ENCODE measurements at regions not wholly inside any gene's neighbourhood (a gene's known extent, or its start where the extent isn't known, plus 50 kb on each side); places are given as distances from the start of the nearest gene placed in this dataset.

DNA sequence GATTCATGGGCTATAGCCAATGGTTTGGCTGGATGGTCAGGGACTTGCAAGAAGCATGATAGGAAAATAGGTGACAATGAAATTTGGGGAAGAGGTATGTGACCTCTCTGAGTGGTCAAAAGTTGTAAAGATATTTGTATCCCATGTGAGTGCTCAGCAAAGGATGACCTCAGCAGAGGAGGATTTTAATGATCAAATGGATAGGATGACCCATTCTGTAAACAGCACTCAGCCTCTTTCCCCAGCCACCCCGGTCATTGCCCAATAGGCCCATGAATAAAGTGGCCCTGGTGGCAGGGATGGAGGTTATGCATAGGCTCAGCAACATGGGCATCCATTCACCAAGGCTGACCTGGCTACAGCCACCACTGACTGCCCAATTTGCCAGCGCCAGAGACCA is 138.4 kb upstream of the SPDL1 start:
- H3K36me3 ChIP-seq (ENCODE audit: insufficient read depth, low read length) = no peaks in the 10 kb centered on the region
- Mint-ChIP-seq H3K27me3 (peaks cover 0 to 7% of the 10 kb centered on the region in 2 donors), H3K36me3 (no peaks in the 10 kb centered on the region), H3K27ac (no peak overlapping the region), H3K4me3 (no peak overlapping the region), H3K4me1 (no peaks in the 10 kb centered on the region), H3K9me3 (no peaks in the 10 kb centered on the region)
- POLR2A ChIA-PET = no interaction called here
- no peaks in the 10 kb centered on the region for H3K9me3 ChIP-seq (ENCODE audit: low read length)
- CTCF ChIA-PET = no interaction called here
- no peak overlapping the region for H3K27ac ChIP-seq (ENCODE audit: low read depth, low read length)
- no peak for DNase-seq
- no peak overlapping the region for H3K4me3 ChIP-seq (ENCODE audit: low read length)
- H3K27me3 ChIP-seq (ENCODE audit: insufficient read depth, low read length, poor library complexity, severe bottlenecking) = no peaks in the 10 kb centered on the region
- no peaks in the 10 kb centered on the region for H3K4me1 ChIP-seq (ENCODE audit: insufficient read depth, low read length)

DNA sequence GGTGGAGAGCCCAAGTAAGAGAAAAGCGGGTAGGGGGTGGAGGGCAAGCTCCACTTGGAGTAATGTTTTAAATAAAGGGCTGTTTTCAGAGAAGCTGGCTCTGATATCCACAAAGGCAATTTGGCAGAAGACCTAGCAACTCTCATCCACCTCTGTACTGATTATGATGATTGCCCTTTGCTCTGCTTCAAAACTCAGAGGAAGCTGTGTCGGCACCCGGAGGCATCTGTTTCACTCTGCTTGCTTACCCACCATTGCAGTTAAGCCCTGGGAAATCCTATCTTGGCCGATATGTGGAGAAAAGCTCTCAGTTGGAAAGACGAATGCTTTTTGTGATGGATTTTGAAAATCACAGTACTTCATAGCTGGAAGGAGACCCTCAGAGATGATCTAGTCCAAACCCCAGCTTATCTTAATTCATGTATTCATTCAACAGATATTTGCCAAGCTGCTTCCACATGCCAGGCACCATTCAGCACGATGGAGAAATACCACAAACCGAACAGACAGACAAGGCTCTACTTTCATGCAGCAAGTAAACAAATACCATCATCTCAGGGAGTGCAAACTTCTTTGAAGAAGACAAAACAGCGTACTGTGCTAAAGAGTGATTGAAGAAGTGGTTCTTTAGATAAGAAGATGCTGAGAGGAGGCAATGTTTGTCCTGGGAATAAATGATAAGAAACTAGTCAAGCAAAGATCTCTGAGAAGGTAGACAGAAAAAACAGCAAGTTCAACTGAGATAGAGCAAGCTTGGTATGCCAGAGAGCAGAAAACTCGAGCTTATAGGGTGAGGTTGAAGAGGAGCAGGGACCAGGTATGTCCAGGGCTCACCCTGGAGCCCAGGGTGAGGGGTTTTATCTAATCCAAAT is 140.4 kb upstream of the SPDL1 start:
- no peak overlapping the region for H3K27ac ChIP-seq (ENCODE audit: low read depth, low read length)
- no peak for DNase-seq
- no peaks in the 10 kb centered on the region for H3K9me3 ChIP-seq (ENCODE audit: low read length)
- H3K4me3 ChIP-seq (ENCODE audit: low read length) = no peak overlapping the region
- ChIA-PET CTCF (no interaction called here), POLR2A (no interaction called here)
- H3K36me3 ChIP-seq (ENCODE audit: insufficient read depth, low read length) = no peaks in the 10 kb centered on the region
- no peaks in the 10 kb centered on the region for H3K36me3 Mint-ChIP-seq
- H3K9me3 Mint-ChIP-seq = no peaks in the 10 kb centered on the region
- H3K4me3 Mint-ChIP-seq = no peak overlapping the region
- H3K4me1 ChIP-seq (ENCODE audit: insufficient read depth, low read length) = no peaks in the 10 kb centered on the region
- H3K27me3 ChIP-seq (ENCODE audit: insufficient read depth, low read length, poor library complexity, severe bottlenecking) = no peaks in the 10 kb centered on the region
- H3K4me1 Mint-ChIP-seq = no peaks in the 10 kb centered on the region
- no peak overlapping the region for H3K27ac Mint-ChIP-seq
- peaks cover 0 to 14% of the 10 kb centered on the region in 2 donors for H3K27me3 Mint-ChIP-seq

DNA sequence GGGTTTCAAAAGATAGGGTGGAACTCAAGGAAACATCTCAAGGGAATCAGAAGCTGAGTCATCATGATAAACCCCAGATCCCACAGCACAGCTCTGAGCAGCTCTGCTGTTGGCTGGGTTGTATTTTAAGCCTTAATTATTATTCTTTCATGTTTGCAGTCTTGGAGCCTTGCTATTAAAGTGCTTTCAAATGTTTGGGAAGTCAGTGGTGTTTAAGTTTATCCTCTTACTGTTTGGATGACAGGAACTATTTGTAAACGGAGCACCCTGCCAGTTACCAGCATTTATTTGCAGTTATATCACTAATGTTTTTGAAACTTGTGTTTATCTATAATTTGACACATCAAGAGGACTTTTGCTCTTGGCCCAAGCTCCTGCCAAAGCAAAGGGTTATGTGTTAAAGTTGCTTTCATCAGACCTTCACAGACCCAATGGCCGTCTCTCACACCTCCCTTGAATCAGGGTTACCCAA is 141.1 kb upstream of the SPDL1 start:
- Mint-ChIP-seq H3K4me1 (no peaks in the 10 kb centered on the region), H3K36me3 (no peaks in the 10 kb centered on the region), H3K27me3 (peaks cover 4 to 20% of the 10 kb centered on the region in 2 donors), H3K9me3 (no peaks in the 10 kb centered on the region), H3K4me3 (no peak overlapping the region), H3K27ac (no peak overlapping the region)
- DNase-seq = no peak
- no peaks in the 10 kb centered on the region for H3K4me1 ChIP-seq (ENCODE audit: insufficient read depth, low read length)
- CTCF ChIA-PET = no interaction called here
- no peaks in the 10 kb centered on the region for H3K27me3 ChIP-seq (ENCODE audit: insufficient read depth, low read length, poor library complexity, severe bottlenecking)
- no peaks in the 10 kb centered on the region for H3K36me3 ChIP-seq (ENCODE audit: insufficient read depth, low read length)
- no peak overlapping the region for H3K27ac ChIP-seq (ENCODE audit: low read depth, low read length)
- H3K4me3 ChIP-seq (ENCODE audit: low read length) = no peak overlapping the region
- H3K9me3 ChIP-seq (ENCODE audit: low read length) = no peaks in the 10 kb centered on the region
- POLR2A ChIA-PET = no interaction called here

DNA sequence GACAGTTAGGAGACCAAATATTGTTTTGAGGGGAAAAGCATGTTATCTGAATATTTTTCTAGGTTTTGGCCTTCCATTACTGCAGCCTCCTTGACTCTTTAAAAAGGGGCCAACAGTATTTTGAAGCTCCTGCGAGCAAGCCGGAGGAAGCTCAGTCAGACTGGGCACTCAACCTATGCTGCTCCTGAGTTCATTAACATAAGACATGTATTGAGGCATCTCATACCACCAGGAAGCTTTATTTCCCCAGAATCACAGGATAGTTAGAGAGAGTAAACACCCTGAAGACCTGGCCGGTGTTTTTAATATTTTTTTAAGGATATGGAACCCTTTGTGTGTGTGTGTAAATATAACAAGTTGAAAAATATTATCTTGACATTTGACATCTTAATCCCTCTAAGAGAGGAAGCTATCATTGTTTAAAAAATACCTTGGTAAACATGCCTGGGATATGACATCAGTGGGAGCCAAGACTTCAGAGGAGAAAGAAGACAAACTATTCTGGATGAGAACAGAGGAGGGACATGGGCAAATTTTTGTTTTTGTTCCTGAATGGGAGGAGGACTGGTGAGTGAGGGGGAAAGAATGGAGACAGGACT is 139.3 kb upstream of the SLIT3 start:
- DNase-seq = no peak
- Histone ChIP-seq H3K27me3 (ENCODE audit: insufficient read depth, low read length, poor library complexity, severe bottlenecking) (no peaks in the 10 kb centered on the region), H3K36me3 (ENCODE audit: insufficient read depth, low read length) (no peaks in the 10 kb centered on the region), H3K4me3 (ENCODE audit: low read length) (no peak overlapping the region), H3K27ac (ENCODE audit: low read depth, low read length) (no peak overlapping the region), H3K4me1 (ENCODE audit: insufficient read depth, low read length) (no peaks in the 10 kb centered on the region), H3K9me3 (ENCODE audit: low read length) (no peaks in the 10 kb centered on the region)
- H3K27ac Mint-ChIP-seq = no peak overlapping the region
- H3K27me3 Mint-ChIP-seq = peaks cover 7 to 24% of the 10 kb centered on the region in 2 donors
- H3K4me3 Mint-ChIP-seq = no peak overlapping the region
- H3K9me3 Mint-ChIP-seq = no peaks in the 10 kb centered on the region
- CTCF ChIA-PET = no interaction called here
- H3K36me3 Mint-ChIP-seq = no peaks in the 10 kb centered on the region
- H3K4me1 Mint-ChIP-seq = no peaks in the 10 kb centered on the region
- POLR2A ChIA-PET = no interaction called here

DNA sequence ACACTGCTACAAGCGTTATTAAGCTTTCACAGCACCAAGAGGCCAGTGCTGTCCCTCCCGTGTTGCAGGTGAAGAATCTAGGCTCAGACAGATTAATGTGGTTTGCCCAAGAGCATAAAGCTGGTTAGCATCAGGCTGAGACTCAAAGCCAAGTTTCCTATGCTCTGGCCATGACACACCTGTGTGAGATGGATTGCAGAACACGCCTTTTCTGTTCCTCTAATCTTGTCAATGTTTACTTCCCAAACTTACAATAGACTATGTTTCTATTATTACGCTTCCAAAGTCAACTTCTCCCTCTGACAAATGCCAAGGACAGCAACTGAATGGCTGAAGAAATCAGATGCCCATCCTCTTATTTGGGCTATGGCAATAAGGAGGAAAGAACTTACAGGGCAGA is 138.4 kb upstream of the SLIT3 start:
- Mint-ChIP-seq H3K9me3 (no peaks in the 10 kb centered on the region), H3K36me3 (no peaks in the 10 kb centered on the region), H3K27me3 (peaks cover 8 to 24% of the 10 kb centered on the region in 2 donors), H3K4me1 (no peaks in the 10 kb centered on the region), H3K27ac (no peak overlapping the region), H3K4me3 (no peak overlapping the region)
- POLR2A ChIA-PET = no interaction called here
- Histone ChIP-seq H3K36me3 (ENCODE audit: insufficient read depth, low read length) (no peaks in the 10 kb centered on the region), H3K4me1 (ENCODE audit: insufficient read depth, low read length) (no peaks in the 10 kb centered on the region), H3K27ac (ENCODE audit: low read depth, low read length) (no peak overlapping the region), H3K4me3 (ENCODE audit: low read length) (no peak overlapping the region), H3K9me3 (ENCODE audit: low read length) (no peaks in the 10 kb centered on the region), H3K27me3 (ENCODE audit: insufficient read depth, low read length, poor library complexity, severe bottlenecking) (no peaks in the 10 kb centered on the region)
- no peak for DNase-seq
- CTCF ChIA-PET = no interaction called here

DNA sequence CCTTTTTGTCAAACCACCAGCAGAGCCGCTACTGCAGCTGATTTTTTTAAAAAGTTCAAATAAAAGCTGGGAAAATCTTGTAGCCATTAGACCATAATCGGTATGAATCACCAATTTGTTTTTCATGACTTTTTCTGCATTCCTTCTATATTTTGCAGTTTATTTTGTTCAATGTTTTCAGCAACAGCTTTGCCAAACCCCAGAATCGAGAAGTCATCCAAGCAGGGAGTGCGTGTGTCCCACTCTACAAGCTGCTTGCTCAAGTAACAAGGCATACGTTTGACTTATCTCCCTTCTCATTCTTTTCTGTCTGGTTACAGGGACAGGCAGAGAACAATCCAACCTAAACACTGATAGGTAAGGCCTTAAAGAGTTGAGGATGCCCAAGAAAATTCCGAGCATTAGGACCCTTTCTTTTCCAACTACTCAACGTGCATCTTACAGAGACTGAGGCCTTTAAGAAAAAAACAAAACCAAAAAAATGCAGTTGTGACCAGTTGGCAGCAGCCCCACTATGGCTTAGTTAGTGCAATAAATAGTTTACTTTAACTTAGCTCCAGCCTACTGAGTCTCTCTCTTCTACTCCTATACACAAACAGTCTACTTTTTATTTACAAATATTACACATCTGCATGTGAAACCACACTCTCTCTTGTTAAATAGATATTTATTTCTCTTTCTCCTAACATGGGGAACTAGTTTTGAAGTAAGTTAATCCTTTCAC is 134.7 kb upstream of the SLIT3 start:
- Mint-ChIP-seq H3K36me3 (no peaks in the 10 kb centered on the region), H3K9me3 (no peaks in the 10 kb centered on the region), H3K4me3 (no peak overlapping the region), H3K4me1 (no peaks in the 10 kb centered on the region), H3K27me3 (peaks cover 8 to 25% of the 10 kb centered on the region in 2 donors), H3K27ac (no peak overlapping the region)
- CTCF ChIA-PET = no interaction called here
- no peaks in the 10 kb centered on the region for H3K4me1 ChIP-seq (ENCODE audit: insufficient read depth, low read length)
- H3K27ac ChIP-seq (ENCODE audit: low read depth, low read length) = no peak overlapping the region
- no peaks in the 10 kb centered on the region for H3K9me3 ChIP-seq (ENCODE audit: low read length)
- POLR2A ChIA-PET = no interaction called here
- H3K4me3 ChIP-seq (ENCODE audit: low read length) = no peak overlapping the region
- DNase-seq = no peak
- no peaks in the 10 kb centered on the region for H3K36me3 ChIP-seq (ENCODE audit: insufficient read depth, low read length)
- H3K27me3 ChIP-seq (ENCODE audit: insufficient read depth, low read length, poor library complexity, severe bottlenecking) = no peaks in the 10 kb centered on the region

DNA sequence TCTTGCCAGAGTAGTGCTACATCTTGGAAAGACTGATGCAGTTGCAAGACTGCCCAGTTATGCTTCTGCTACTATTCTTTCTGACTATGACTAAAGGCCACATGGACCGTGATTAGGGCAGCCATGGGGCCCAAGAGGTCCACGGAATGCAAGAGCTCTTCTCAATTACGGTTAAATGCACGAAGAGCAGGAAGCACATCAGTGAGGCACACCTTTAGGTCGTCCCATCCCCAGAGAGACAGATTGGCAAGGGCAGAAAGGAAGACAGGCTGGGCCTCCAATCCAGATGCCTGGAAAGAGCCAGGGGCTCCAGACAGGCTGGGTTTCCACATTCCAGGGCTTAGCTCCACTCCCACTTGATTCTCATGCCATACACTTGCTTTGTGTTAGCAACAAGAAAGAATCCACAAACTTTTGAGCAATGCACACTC is 132.3 kb upstream of the SLIT3 start:
- H3K4me1 Mint-ChIP-seq = no peaks in the 10 kb centered on the region
- H3K27ac ChIP-seq (ENCODE audit: low read depth, low read length) = no peak overlapping the region
- DNase-seq = no peak
- peak overlapping the region in 1 of 7 donors; percentile 19 for H3K4me3 Mint-ChIP-seq
- H3K9me3 ChIP-seq (ENCODE audit: low read length) = no peaks in the 10 kb centered on the region
- H3K36me3 Mint-ChIP-seq = no peaks in the 10 kb centered on the region
- no peaks in the 10 kb centered on the region for H3K36me3 ChIP-seq (ENCODE audit: insufficient read depth, low read length)
- ChIA-PET POLR2A (no interaction called here), CTCF (no interaction called here)
- no peak overlapping the region for H3K27ac Mint-ChIP-seq
- H3K27me3 Mint-ChIP-seq = peaks cover 8 to 15% of the 10 kb centered on the region in 2 donors
- H3K9me3 Mint-ChIP-seq = no peaks in the 10 kb centered on the region
- H3K4me3 ChIP-seq (ENCODE audit: low read length) = no peak overlapping the region
- H3K4me1 ChIP-seq (ENCODE audit: insufficient read depth, low read length) = no peaks in the 10 kb centered on the region
- no peaks in the 10 kb centered on the region for H3K27me3 ChIP-seq (ENCODE audit: insufficient read depth, low read length, poor library complexity, severe bottlenecking)

DNA sequence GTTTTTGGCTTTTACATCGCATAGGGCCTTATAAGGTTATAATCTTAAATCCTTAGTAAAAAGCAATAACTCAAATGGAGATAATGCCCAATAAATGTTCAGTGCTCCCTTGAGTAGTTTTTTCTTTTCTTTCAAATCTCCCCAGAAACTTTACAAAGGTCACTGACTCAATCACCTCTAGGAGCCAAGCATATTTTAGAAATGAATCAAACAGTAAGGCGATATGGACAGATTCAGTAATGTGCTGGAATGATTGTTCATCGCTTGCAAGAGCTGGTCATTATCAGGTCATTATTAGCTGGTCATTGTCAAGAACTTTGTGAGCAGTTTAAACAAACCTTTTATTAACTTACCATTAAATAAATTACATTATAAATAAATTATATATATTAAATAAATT is 130.4 kb upstream of the SLIT3 start:
- H3K36me3 ChIP-seq (ENCODE audit: insufficient read depth, low read length) = no peaks in the 10 kb centered on the region
- peaks cover 2 to 4% of the 10 kb centered on the region in 2 donors for H3K27me3 Mint-ChIP-seq
- H3K4me3 Mint-ChIP-seq = no peak overlapping the region
- ChIA-PET CTCF (no interaction called here), POLR2A (no interaction called here)
- no peaks in the 10 kb centered on the region for H3K4me1 ChIP-seq (ENCODE audit: insufficient read depth, low read length)
- no peak overlapping the region for H3K27ac Mint-ChIP-seq
- no peaks in the 10 kb centered on the region for H3K9me3 ChIP-seq (ENCODE audit: low read length)
- H3K4me3 ChIP-seq (ENCODE audit: low read length) = no peak overlapping the region
- no peaks in the 10 kb centered on the region for H3K9me3 Mint-ChIP-seq
- H3K27ac ChIP-seq (ENCODE audit: low read depth, low read length) = no peak overlapping the region
- DNase-seq = no peak
- H3K27me3 ChIP-seq (ENCODE audit: insufficient read depth, low read length, poor library complexity, severe bottlenecking) = no peaks in the 10 kb centered on the region
- H3K36me3 Mint-ChIP-seq = no peaks in the 10 kb centered on the region
- H3K4me1 Mint-ChIP-seq = no peaks in the 10 kb centered on the region

All from CD8-positive, alpha-beta memory T cell (primary cell).